Thyroid gland (tissue), 4 donors: ENCODE measurements at regions not wholly inside any gene's neighbourhood (a gene's known extent, or its start where the extent isn't known, plus 50 kb on each side); places are given as distances from the start of the nearest gene placed in this dataset.

Experiments used
- DNase-seq, 2 donors: peaks; one replicate each; pipeline ENCODE4 v3.0.0-alpha.2; 2019
- H3K27ac ChIP-seq, 3 donors: fragments of 200-600 bp; sonication (generic); 1 replicate in 2 of 3; 2 replicates in 1 of 3; pipeline ENCODE4 v1.5.1; 2016 to 2019; ENCODE audit warnings: mild to moderate bottlenecking in 1 of 3, moderate library complexity in 1 of 3
- H3K27me3 ChIP-seq: fragments of 200-600 bp; sonication (generic); one replicate; pipeline ENCODE4 v1.5.1; 2019
- H3K36me3 ChIP-seq, 2 donors: fragments of 200-600 bp; sonication (generic); one replicate each; pipeline ENCODE4 v1.5.1; 2016 to 2019
- H3K4me1 ChIP-seq, 2 donors: fragments of 200-600 bp; sonication (generic); one replicate each; pipeline ENCODE4 v1.5.1; 2017 to 2019
- H3K4me3 ChIP-seq, 3 donors: fragments of 200-600 bp; sonication (generic); replicated peaks in 1 of 3; 1 replicate in 2 of 3; 2 replicates in 1 of 3; pipeline ENCODE4 v1.5.1; 2016; ENCODE audit warnings: mild to moderate bottlenecking in 1 of 3
- H3K9me3 ChIP-seq: fragments of 200-600 bp; sonication (generic); one replicate; pipeline ENCODE4 v1.5.1; 2017
- CTCF ChIP-seq, 6 experiments: fragments of 200-600 bp in 3 of 6; fragments of 450-650 bp in 3 of 6; sonication (generic) in 3 of 6; IDR thresholded peaks; one replicate each; pipeline ENCODE4 v1.5.1; 2016 to 2019; ENCODE audit warnings: antibody characterized with exemption in 6 of 6, mild to moderate bottlenecking in 2 of 6, inconsistent platforms in 1 of 6, moderate library complexity in 1 of 6
- POLR2A ChIP-seq, 2 donors: fragments of 450-650 bp; IDR thresholded peaks; one replicate each; pipeline ENCODE4 v1.6.1; 2017; ENCODE audit warnings: antibody characterized with exemption in 2 of 2, mild to moderate bottlenecking in 2 of 2, moderate library complexity in 1 of 2
- WGBS, 2 donors: methylation state at CpG; one replicate each; pipeline ENCODE4 v1.1.5; 2017; 5-methylcytosine and 5-hydroxymethylcytosine counted together
- intact Hi-C: fragments of 100-400 bp; cut with DNase I; formaldehyde crosslinking; loops from one replicate; pipeline ENCODE4 v1.15.1; 2023

GRCh38 chrX:113412106-113412505 is 571.5 kb upstream of the AMOT start:
- intact Hi-C loops: no loop called here
- WGBS, 2 donors: 79 to 84% methylated on average over 1 of the region's 1 CpG
- H3K9me3 ChIP-seq: no peaks in the 10 kb centered on the region
- no peaks in the 10 kb centered on the region for H3K27me3 ChIP-seq
- H3K4me1 ChIP-seq: no peaks in the 10 kb centered on the region
- no peak overlapping the region for H3K27ac ChIP-seq
- no peak for DNase-seq
- TF ChIP-seq POLR2A (IDR thresholded peaks at IDR 0.05) (no peak), CTCF (IDR thresholded peaks at IDR 0.05) (no peak)
- no peaks in the 10 kb centered on the region for H3K36me3 ChIP-seq
- no peak overlapping the region for H3K4me3 ChIP-seq

GRCh38 chrX:113408843-113409242 is 568.2 kb upstream of the AMOT start:
- Histone ChIP-seq H3K27ac (no peak overlapping the region), H3K9me3 (no peaks in the 10 kb centered on the region), H3K4me3 (no peak overlapping the region), H3K36me3 (no peaks in the 10 kb centered on the region), H3K27me3 (no peaks in the 10 kb centered on the region), H3K4me1 (no peaks in the 10 kb centered on the region)
- no peak for TF ChIP-seq POLR2A (IDR thresholded peaks at IDR 0.05)
- no peak for TF ChIP-seq CTCF (IDR thresholded peaks at IDR 0.05)
- DNase-seq: no peak
- WGBS, 2 donors: 86 to 93% methylated on average over 3 of the region's 3 CpGs
- intact Hi-C loops: no loop called here

DNA sequence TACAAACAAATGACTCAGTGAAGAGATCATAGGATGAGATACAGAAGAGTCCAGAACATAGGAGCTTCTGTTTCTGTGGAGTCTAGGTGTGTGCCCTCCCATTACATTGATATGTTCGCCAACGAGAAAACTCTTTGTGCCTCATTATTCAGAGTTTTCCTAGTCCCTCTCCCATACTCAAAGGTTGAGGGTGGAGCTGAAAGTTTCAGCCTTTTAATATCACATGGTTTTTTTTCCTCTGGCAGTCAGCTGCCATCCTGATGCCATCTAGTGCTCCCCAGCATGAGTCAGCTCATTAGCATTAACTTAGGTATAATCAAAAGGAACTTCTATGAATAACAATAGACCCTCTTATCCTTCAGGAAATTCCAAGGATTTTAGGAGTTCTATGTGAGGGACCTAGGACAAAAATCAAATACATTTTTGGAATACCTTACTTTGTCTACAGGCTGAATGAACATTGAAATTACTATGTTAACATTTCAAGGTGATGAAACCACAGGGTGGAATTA is 559.6 kb upstream of the AMOT start:
- Histone ChIP-seq H3K27ac (no peak overlapping the region), H3K36me3 (no peaks in the 10 kb centered on the region), H3K4me3 (no peak overlapping the region), H3K27me3 (no peaks in the 10 kb centered on the region), H3K9me3 (no peaks in the 10 kb centered on the region), H3K4me1 (no peaks in the 10 kb centered on the region)
- intact Hi-C loops: no loop called here
- no peak for DNase-seq
- no peak for TF ChIP-seq CTCF (IDR thresholded peaks at IDR 0.05)
- WGBS, 2 donors: 86 to 95% methylated on average over 2 of the region's 2 CpGs

- 72 to 80% methylated on average over 5 of the region's 5 CpGs for WGBS, 2 donors
- no peak for DNase-seq
- no peak overlapping the region for H3K27ac ChIP-seq
- no peaks in the 10 kb centered on the region for H3K27me3 ChIP-seq
- intact Hi-C loops: no loop called here
- H3K4me3 ChIP-seq: no peak overlapping the region
- H3K4me1 ChIP-seq: no peaks in the 10 kb centered on the region
- H3K36me3 ChIP-seq: no peaks in the 10 kb centered on the region
- no peaks in the 10 kb centered on the region for H3K9me3 ChIP-seq
- TF ChIP-seq CTCF (IDR thresholded peaks at IDR 0.05): no peak
- no peak for TF ChIP-seq POLR2A (IDR thresholded peaks at IDR 0.05)
These were observed 559.0 kb upstream of the AMOT start for GRCh38 chrX:113399506-113400192.

- WGBS, 2 donors: 72% methylated on average over 3 of the region's 6 CpGs; no CpG with 5 or more reads in 1 of the 2 donors
- intact Hi-C loops: no loop called here
These were observed 551.7 kb upstream of the AMOT start for GRCh38 chrX:113392355-113392754.

More at GRCh38 chrX:113392355-113392754, 551.7 kb upstream of the AMOT start:
- no peaks in the 10 kb centered on the region for H3K36me3 ChIP-seq
- no peak overlapping the region for H3K4me3 ChIP-seq
- no peak for DNase-seq
- no peak overlapping the region for H3K27ac ChIP-seq
- H3K4me1 ChIP-seq: no peaks in the 10 kb centered on the region
- H3K27me3 ChIP-seq: no peaks in the 10 kb centered on the region
- H3K9me3 ChIP-seq: no peaks in the 10 kb centered on the region
- TF ChIP-seq POLR2A (IDR thresholded peaks at IDR 0.05): no peak
- no peak for TF ChIP-seq CTCF (IDR thresholded peaks at IDR 0.05)
